Fibroblast of pulmonary artery (primary cell): ENCODE measurements at regions not wholly inside any gene's neighbourhood (a gene's known extent, or its start where the extent isn't known, plus 50 kb on each side); places are given as distances from the start of the nearest gene placed in this dataset.
"Not testable (repeated sequence)": the region's sequence is repeated elsewhere in the genome, so short reads cannot be mapped to it uniquely, and the experiment has no call there.

Experiments
- DNase-seq: peaks from one replicate; pipeline ENCODE4 v3.0.0-alpha.2; 2010; ENCODE audit warnings: low read depth
- H3K4me3 ChIP-seq: replicated peaks from 2 replicates; pipeline ENCODE4 v1.5.1; 2011; ENCODE audit warnings: low read depth, mild to moderate bottlenecking, control low read depth, low read length, moderate library complexity
- TF ChIP-seq, protein P1 (sequence below): IDR thresholded peaks from 2 replicates; pipeline ENCODE4 v1.5.1; 2011; ENCODE audit warnings: mild to moderate bottlenecking, control low read depth, low read length, inconsistent platforms; ENCODE audit errors: missing control alignments

DNA sequence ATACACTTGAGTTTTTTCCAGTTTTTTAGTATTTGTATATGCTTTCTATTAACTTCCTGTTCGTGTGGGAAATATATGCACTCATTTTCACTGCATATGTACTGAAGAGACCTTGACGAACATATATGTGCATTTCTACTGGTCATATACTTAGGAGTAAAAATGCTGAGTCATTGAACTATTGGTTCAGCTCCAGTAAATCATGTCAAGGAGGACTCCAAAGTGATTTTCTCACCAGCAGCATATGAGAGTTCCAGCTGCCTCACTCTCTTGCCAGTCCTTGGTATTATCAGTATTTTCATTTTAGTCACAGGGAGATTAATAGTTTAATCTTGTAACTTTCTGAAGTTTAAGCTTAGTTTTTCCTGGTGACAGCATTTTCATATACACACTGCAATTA lies 2750.2 kb downstream of the ARAP2 start:
- TF ChIP-seq, protein P1, sequence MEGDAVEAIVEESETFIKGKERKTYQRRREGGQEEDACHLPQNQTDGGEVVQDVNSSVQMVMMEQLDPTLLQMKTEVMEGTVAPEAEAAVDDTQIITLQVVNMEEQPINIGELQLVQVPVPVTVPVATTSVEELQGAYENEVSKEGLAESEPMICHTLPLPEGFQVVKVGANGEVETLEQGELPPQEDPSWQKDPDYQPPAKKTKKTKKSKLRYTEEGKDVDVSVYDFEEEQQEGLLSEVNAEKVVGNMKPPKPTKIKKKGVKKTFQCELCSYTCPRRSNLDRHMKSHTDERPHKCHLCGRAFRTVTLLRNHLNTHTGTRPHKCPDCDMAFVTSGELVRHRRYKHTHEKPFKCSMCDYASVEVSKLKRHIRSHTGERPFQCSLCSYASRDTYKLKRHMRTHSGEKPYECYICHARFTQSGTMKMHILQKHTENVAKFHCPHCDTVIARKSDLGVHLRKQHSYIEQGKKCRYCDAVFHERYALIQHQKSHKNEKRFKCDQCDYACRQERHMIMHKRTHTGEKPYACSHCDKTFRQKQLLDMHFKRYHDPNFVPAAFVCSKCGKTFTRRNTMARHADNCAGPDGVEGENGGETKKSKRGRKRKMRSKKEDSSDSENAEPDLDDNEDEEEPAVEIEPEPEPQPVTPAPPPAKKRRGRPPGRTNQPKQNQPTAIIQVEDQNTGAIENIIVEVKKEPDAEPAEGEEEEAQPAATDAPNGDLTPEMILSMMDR: no peak
- DNase-seq: peak; percentile 66
- H3K4me3 ChIP-seq: no peak overlapping the region

DNA sequence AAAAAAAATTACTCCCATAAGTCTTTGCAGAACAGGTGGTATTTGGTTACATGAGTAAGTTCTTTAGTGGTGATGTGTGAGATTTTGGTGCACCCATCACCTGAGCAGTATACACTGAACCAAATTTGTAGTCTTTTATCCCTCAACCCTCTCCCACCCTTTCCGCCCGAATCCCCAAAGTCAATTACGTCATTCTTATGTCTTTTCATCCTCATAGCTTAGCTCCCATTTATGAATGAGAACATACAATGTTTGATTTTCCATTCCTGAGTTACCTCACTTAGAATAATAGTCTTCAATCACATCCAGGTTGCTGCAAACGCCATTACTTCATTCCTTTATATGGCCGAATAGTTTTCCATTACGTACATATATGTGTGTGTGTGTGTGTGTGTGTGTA lies 2742.7 kb downstream of the ARAP2 start:
- DNase-seq, H3K4me3 ChIP-seq: not testable (repeated sequence)

DNA sequence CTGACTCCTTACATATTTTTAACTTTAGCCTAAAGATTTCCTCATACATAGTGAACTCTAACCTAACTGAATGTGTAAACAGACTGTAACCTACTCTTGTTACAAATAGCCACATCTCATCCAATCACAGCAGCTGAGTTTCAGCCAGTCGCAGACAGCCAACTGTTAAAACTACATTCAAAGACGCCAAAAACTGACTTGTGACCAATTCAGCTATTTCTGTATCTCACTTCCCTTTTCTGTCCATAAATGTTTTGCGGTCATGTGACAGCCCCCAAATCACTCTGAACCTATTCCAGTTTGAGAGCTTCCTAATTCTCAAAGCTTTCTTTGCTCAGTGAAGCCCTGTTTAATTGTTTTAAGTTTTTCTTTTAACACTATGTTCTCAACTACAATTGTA lies 2731.9 kb downstream of the ARAP2 start:
- DNase-seq: no peak
- TF ChIP-seq, protein P1: no peak
- no peak overlapping the region for H3K4me3 ChIP-seq

DNA sequence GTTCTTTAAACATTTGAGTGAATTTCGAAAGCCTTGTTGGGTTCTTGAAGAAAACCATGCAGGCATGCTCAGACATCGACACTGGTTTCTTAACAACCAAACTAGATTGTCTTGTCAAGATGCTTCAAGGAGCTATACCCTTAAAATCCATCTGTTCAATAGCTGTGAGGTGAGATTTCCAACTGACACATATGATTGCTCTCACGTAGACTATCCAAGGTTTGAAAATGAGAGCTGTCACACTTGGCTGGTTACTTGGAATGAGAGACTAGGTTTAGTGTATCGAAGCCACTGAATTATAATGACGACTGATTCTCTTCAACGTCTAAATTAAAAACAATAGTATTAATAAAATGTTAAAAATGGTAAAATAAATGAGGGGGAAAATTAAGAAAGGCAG lies 2725.5 kb downstream of the ARAP2 start:
- H3K4me3 ChIP-seq: no peak overlapping the region
- no peak for DNase-seq
- TF ChIP-seq, protein P1: no peak

DNA sequence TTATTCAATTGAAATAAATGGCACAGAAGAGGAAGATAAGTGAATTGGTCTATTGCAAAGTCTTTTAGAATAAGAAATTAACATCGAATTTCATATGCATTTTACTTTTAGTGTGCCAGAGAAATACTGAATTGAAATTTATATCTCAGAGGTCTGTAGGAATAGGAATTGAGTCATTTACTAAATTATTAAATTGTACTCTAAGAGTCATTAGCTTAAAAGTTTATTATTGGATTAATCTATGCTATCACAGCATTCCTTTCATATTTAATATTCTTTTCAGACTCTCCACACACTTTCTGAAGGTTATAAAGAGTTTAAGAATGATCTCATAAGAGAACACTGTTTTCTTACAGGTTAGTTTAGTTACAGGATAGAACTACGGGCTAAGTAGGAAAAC lies 2711.5 kb downstream of the ARAP2 start:
- TF ChIP-seq, protein P1: no peak
- DNase-seq: no peak

DNA sequence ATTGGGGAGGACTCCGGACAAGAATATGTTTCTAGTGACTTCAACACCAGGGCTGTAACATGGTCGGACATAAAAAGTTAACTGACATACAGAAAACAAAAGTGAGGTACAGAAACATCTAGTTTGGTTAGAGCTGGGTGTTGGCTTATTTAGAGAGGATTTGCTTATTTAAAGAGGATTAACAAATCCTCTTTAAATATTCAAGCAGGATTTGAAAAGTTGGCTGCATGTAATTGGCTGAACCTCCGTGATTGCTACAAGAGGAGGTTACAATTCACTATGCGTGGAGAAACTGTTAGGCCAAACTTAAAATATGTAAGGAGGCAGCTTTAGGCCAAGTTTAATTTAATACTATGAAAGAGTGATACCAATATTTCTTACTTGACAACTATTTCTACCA lies 2707.4 kb downstream of the ARAP2 start:
- H3K4me3 ChIP-seq: no peak overlapping the region
- DNase-seq: no peak
- TF ChIP-seq, protein P1: no peak

More for the DNA sequence above, 2711.5 kb downstream of the ARAP2 start:
- H3K4me3 ChIP-seq: no peak overlapping the region

DNA sequence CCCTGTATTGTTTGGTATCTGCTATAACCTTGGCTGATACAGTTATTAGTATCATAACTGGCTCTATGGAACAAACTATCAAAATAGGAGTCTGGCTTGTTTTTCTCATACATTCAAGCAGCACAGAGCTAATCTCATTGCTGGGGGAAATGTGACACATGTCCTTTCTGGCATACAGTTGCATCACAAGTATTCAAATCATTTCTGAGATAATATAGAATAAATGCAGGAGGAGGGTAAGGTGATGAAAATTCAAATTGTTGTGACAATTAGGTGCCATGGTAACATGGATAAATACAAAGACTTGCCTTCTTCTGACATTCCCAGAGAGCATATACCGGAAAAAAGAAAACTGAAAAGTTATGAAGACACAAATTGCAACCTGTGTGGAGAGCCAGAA lies 2706.8 kb downstream of the ARAP2 start:
- DNase-seq: peak; percentile 20
- TF ChIP-seq, protein P1: no peak
- no peak overlapping the region for H3K4me3 ChIP-seq

DNA sequence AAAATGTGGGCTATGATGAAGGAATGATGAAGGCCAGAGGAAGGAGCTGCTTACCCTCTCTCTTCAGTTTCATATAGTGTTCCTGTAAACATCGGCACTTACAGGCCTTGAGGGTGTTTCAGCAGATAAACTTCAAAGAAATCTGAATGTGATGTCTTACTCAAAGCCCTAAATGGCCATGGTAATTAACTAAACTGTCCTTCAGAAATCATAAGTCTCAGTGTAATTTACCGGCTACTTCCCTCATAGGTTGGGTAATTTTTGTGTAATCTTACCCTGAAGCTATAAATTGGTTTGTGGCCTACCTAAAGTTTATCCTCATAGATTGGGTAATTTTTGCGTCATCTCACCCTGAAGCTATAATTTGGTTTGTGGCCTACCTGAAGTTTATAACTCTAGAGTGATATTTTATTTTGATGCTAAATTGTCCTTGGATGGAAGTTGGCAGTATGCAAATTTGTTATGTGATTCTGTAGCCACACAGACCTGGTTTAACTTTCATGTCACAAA lies 2700.3 kb downstream of the ARAP2 start:
- TF ChIP-seq, protein P1: no peak
- no peak for DNase-seq
- H3K4me3 ChIP-seq: no peak overlapping the region
